Uterus (tissue), 2 donors: ENCODE measurements at regions not wholly inside any gene's neighbourhood (a gene's known extent, or its start where the extent isn't known, plus 50 kb on each side); places are given as distances from the start of the nearest gene placed in this dataset.

Experiments used
- POLR2A ChIP-seq, 2 donors: fragments of 450-650 bp; IDR thresholded peaks; one replicate each; pipeline ENCODE4 v1.6.1; 2016; ENCODE audit warnings: antibody characterized with exemption in 2 of 2, mild to moderate bottlenecking in 1 of 2, moderate library complexity in 1 of 2
- TF ChIP-seq, protein P1 (sequence below), 4 experiments: fragments of 200-600 bp in 2 of 4; fragments of 450-650 bp in 2 of 4; sonication (generic) in 2 of 4; IDR thresholded peaks; one replicate each; pipeline ENCODE4 v1.5.1; 2016 to 2019; ENCODE audit warnings: antibody characterized with exemption in 4 of 4, mild to moderate bottlenecking in 2 of 4, moderate library complexity in 1 of 4

DNA sequence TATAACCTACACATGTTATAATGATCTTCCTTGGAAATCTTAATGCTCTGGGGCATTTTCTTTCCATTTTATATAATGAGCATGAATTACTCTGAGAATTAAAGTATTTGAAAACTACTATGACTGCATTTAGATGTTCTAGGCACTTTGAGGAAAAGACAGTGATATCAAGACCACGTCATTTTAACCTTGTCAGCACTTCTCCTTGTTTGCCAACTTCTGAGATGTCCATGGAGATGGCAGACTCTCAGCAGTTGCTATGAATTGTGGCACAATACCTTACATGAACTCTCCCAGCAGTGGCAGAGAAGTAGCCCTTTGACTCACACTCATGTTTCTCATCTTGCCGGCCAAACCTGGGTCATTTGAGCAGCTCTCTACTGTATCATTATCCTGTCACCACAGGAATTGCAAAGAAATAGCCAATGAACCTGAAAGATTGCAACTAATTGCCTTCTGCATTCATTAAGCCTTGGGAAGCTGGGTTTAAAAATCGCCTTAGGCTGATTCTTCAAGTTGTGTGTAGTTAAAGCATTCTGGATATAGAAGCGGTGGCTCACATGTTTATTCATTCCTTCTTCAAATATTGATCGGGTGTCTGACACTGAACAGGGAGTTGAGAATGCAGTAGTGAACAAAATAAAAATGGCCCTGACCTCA lies 272.2 kb upstream of the CFAP20DC start:
- TF ChIP-seq, protein P1, sequence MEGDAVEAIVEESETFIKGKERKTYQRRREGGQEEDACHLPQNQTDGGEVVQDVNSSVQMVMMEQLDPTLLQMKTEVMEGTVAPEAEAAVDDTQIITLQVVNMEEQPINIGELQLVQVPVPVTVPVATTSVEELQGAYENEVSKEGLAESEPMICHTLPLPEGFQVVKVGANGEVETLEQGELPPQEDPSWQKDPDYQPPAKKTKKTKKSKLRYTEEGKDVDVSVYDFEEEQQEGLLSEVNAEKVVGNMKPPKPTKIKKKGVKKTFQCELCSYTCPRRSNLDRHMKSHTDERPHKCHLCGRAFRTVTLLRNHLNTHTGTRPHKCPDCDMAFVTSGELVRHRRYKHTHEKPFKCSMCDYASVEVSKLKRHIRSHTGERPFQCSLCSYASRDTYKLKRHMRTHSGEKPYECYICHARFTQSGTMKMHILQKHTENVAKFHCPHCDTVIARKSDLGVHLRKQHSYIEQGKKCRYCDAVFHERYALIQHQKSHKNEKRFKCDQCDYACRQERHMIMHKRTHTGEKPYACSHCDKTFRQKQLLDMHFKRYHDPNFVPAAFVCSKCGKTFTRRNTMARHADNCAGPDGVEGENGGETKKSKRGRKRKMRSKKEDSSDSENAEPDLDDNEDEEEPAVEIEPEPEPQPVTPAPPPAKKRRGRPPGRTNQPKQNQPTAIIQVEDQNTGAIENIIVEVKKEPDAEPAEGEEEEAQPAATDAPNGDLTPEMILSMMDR (IDR thresholded peaks at IDR 0.05) = no peak
- TF ChIP-seq POLR2A (IDR thresholded peaks at IDR 0.05) = no peak
